HFF-Myc (cell line): ENCODE measurements at regions not wholly inside any gene's neighbourhood (a gene's known extent, or its start where the extent isn't known, plus 50 kb on each side); places are given as distances from the start of the nearest gene placed in this dataset.

ENCODE experiments used
- DNase-seq: peaks from one replicate; pipeline ENCODE4 v3.0.0-alpha.2; 2011; ENCODE audit warnings: low read depth; ENCODE audit errors: extremely low read depth
- H3K4me3 ChIP-seq: replicated peaks from 2 replicates; pipeline ENCODE4 v1.5.1; 2011; ENCODE audit warnings: low read depth, mild to moderate bottlenecking, control low read depth, low read length
- TF ChIP-seq, protein P1 (sequence below): IDR thresholded peaks from 2 replicates; pipeline ENCODE4 v1.5.1; 2012; ENCODE audit warnings: mild to moderate bottlenecking, low read depth, low read length, control low read depth; ENCODE audit errors: missing control alignments

DNA sequence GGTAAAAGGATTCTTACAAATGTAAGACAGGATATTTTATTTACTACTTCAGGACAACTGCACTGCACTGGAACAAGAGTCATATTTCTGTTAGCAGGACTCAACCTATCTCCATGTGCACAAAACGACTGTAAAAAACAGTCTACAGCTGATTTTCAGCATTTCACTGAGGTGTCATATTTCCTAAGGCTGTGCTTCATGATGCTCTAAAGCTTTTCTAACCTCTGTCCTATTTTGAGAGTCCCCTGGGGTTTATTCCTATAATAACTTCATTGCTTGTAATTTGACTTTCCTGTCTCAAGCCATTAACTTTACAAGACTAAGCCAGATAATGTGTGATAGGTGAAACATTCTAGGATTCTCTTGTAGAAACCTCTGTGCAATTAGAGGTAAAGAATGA is 472.3 kb downstream of the HINT1 start:
- DNase-seq: no peak
- no peak overlapping the region for H3K4me3 ChIP-seq
- TF ChIP-seq, protein P1, sequence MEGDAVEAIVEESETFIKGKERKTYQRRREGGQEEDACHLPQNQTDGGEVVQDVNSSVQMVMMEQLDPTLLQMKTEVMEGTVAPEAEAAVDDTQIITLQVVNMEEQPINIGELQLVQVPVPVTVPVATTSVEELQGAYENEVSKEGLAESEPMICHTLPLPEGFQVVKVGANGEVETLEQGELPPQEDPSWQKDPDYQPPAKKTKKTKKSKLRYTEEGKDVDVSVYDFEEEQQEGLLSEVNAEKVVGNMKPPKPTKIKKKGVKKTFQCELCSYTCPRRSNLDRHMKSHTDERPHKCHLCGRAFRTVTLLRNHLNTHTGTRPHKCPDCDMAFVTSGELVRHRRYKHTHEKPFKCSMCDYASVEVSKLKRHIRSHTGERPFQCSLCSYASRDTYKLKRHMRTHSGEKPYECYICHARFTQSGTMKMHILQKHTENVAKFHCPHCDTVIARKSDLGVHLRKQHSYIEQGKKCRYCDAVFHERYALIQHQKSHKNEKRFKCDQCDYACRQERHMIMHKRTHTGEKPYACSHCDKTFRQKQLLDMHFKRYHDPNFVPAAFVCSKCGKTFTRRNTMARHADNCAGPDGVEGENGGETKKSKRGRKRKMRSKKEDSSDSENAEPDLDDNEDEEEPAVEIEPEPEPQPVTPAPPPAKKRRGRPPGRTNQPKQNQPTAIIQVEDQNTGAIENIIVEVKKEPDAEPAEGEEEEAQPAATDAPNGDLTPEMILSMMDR: no peak

DNA sequence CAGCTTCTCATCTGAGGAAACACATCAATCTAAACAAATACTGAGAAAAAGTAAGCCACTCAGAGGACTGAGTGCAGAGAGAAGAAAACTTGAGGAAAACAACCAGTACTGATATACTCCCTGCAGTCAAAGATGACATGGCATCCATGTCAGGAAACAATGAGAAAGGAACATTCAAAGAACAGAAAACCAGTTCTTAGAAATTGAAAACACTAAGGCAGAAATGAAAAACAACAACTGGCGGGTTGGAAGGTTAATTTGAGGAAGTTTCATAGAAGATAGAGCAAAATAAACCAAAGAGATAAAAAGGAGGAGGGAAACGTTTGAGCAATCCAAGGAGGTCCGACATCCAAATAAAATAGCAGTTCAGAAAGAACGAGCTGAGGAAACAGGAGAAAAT is 475.2 kb downstream of the HINT1 start:
- TF ChIP-seq, protein P1: no peak
- DNase-seq: no peak
- H3K4me3 ChIP-seq: no peak overlapping the region

DNA sequence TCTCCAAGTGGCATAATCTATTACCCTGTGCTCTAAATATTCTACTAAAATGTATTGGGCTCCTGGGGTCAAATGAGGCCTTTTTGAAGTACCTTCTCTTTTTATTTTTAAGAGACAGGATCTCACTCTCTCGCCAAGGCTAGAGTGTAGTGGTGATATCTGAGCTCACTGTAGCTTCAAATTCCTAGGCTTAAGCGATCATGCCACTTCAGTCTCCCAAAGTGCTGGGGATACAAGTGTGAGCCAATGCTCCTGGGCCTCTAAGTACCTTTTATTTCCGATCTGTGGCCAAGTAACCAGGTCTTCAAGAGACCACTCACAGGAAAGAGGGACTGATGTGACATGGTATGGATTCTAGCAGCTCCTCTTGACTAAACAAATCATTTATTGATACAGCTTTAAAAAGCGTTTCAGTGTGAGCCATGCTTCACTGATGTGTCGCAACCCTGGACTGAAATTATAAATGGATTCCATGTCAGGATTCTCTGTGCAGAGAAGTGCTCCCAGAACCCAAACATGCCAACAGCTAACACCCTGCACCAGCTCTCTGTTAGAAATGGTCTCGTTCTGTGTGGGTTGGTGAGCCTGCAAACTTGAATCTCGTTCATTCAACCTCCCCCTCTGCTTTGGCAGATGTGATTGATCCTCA is 477.8 kb downstream of the HINT1 start:
- H3K4me3 ChIP-seq: no peak overlapping the region
- DNase-seq: no peak
- TF ChIP-seq, protein P1: no peak

DNA sequence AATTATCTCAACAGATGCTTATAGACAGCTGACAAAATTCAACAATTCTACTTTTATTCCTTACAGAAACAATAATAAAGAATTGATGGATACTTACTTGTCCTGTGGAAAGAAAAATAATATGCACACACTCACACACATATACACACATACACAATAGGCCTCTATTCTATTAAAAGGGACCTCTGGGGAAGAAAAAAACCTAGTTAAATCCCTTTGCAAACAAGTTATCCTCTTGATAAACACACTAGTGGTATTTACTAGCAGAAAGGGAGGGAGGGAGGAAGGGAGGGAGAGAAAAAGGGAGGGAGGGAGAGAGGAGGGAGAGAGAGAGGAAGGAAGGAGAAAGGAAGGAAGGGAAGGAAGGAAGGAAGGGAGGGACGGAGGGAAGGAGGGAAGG is 486.4 kb downstream of the HINT1 start:
- no peak overlapping the region for H3K4me3 ChIP-seq
- no peak for DNase-seq

DNA sequence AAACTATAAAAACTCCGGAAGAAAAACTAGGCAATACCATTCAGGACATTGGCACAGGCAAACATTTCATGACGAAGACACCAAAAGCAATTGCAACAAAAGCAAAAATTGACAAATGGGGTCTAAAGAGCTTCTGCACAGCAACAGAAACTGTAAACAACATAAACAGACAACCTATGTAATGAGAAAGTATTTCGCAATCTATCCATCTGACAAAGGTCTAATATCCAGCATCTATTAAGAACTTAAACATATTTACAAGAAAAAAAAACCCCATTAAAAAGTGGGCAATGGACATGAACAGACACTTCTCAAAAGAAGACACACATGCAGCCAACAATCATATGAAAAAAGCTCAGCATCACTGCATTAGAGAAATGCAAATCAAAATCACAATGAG is 498.6 kb downstream of the HINT1 start:
- TF ChIP-seq, protein P1: no peak
- no peak for DNase-seq
- no peak overlapping the region for H3K4me3 ChIP-seq

More for the DNA sequence above, 486.4 kb downstream of the HINT1 start:
- TF ChIP-seq, protein P1: no peak

DNA sequence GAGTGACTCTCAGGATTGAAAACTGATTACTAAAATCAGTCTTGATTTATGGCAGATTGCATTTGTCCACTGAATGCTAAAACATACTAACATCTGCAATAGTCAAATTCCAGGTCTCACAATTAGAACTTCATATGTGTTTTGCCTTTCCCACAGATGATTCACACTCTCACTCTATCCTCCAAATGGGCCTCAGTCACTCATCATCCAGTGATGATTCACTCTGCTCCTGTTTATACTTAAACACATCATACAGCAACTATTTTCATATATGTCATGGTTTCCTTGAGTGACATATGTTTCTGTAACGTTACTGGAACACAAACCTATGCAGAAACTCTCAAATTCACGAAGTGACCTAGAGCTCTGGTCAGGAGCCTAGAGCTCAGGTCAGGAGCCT is 512.9 kb downstream of the HINT1 start:
- no peak overlapping the region for H3K4me3 ChIP-seq
- DNase-seq: peak; percentile 1
- TF ChIP-seq, protein P1: no peak

DNA sequence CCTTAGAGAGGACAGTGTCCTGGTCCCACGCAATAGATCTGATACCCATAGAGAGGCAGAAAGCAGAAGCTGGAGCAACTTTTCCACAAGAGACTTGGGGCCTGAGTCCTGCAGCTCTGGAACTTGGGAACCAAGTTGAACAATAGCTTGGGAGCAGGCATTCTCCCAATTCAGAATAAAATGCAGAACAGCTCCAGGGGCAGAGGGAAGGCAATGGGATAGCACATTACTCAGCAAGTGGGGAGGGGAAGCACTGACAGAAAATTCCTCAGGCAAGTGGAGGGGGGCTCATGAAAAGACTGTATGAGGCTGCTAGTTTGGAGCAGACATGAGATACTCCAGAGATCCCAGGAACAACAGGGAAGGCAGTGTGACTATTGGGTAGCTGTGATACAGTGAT is 513.6 kb downstream of the HINT1 start:
- no peak for DNase-seq
- TF ChIP-seq, protein P1: no peak
- H3K4me3 ChIP-seq: no peak overlapping the region
